ENCODE measurements at regions not wholly inside any gene's neighbourhood (a gene's known extent, or its start where the extent isn't known, plus 50 kb on each side); places are given as distances from the start of the nearest gene placed in this dataset.
"Not testable (repeated sequence)": the region's sequence is repeated elsewhere in the genome, so short reads cannot be mapped to it uniquely, and the experiment has no call there.

DNA sequence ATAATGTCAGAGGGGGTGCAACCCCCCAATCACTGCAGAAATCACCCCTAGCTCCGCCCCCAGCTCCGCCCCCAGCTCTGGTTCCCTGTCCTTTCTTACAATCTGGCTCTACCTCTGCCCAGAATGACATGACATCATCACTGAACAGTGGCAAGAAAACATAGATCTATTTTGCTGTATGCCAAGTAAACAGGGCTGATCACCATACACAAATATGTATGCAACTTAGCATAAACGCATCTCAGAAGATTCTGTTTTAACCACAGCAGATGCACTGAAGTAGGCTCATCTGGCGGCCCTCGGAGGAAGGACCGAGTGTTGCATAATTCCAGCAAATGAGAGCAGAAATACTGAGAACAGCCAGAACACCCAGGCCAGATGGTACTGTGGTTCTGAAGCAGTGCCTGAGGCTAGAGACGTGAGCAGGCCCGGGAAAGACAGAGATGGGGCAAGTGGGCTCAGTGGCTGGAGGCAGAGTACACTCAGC, 293.3 kb upstream of the KLF14 start:
- DNase-seq = peak; percentile 85

DNA sequence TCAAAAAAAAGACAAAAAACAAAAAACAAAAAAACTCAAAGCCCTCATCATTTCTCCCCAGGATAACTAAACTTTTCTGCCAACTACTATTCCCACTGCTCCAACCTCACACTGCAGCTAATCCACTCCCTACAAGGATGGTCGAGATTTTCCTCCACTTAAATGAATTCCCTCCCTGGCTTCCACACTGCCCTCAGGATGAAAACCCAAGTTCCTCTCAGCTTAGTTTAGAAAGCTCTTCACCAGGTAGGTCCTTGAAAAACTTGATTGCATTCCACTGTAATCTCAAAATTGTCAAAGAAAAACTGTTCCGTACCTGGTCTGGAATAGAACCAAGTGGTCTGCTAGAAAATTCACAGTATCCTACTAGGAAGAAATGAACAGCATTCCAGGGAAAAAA, 294.3 kb upstream of the KLF14 start:
- DNase-seq = no peak

DNA sequence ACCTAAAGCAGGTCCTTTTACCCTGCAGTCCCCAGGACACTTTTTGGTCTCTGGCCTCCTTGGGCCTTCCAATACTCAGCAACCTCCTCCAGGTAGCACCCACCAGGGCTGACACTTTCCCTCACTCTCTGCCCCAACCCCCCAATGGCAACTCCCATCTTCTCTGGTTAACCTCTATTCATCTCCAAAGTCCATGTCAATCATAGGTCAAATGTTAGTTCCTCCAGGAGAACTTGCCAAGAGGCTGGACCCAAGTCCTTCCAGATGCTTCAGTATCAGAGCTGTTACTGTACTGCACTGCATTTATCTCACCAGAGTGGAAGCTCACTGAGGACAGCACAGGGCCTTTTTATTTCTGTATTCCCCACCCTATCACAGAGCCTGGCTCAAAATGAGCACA, 295.0 kb upstream of the KLF14 start:
- DNase-seq = no peak

DNA sequence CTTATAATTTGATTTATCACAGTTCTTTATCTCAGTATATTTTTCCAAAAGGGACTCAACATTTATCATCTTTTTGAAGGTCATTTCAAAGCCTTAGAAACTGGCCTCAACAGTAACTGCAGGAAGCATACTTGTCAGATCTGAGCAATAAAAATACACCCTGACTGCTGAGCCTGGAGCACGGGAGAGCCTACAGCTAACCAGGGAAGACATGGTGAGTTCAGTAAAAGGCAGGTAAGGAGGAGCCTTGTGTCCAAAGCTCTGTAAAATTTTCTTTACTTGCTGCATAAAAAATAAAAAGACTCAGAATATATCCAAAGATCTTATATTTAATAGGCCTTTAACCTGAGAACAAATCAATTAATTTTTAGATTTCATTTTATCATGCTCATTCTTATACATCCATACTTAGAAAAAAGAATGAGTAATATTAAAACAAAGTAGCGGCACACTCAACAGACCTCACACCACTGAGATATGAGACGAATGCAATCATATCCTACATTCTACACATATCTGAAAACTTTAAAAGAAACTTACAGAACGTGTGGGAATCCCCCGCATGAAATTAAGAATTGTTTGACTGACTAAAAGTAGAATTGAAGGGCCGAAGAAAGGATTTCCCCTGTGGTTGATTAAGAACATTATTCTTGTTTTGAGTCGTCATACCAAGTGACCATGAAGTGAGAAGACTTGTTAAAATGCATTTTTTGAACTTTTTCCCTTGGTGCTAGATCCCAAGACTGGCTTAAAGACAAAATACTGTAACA, 296.4 kb upstream of the MKLN1 start:
- DNase-seq = no peak

DNA sequence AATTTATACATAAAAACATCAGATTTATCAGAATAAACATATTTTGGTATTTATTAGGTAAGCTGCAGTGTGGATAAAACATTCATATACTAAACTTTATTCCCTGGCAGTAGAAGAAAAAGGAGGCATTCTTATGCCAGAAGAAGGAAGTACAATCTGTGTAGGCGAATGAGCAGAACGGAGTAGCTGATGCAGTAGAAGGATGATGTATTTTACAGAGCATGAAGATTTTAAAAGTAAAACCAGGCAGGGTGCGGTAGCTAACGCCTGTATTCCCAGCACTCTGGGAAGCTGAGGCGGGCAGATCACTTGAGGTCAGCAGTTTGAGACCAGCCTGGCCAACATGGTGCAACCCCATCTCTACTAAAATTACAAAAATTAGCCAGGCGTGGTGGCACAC, 294.9 kb upstream of the MKLN1 start:
- DNase-seq = no peak

DNA sequence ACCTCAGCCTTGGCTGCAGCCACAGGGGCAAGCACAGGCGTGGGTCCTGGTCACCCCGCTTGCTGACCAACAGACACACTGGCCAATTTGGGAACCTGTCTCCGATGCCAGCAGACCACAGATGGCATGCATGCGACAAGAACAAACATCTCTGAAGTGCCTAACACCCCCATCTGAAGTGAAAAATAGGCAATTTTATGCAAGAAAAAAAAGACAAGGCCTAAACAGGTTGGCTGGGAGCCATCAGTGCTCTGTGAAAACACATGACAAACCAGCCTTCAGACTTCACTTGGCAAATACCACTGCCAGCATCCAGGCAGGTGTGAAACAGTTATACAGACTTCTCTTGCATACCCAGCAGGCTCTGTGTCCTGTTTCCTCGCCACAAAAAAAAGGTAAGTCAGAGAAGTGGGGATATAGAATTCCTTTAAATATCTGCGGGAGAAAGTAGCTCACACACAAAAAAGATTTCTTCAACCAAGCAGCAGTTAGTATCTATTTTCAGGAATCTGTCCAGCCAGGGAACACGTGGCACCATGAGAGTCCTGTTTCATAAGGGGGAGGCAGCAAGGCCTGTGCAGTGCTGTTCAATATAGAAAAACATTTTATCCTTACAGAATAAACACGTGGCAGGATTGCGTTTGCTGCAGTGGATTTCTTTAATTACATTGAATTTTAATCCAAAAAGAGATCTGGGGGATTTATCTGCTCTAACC, 293.4 kb upstream of the MKLN1 start:
- no peak for DNase-seq

DNA sequence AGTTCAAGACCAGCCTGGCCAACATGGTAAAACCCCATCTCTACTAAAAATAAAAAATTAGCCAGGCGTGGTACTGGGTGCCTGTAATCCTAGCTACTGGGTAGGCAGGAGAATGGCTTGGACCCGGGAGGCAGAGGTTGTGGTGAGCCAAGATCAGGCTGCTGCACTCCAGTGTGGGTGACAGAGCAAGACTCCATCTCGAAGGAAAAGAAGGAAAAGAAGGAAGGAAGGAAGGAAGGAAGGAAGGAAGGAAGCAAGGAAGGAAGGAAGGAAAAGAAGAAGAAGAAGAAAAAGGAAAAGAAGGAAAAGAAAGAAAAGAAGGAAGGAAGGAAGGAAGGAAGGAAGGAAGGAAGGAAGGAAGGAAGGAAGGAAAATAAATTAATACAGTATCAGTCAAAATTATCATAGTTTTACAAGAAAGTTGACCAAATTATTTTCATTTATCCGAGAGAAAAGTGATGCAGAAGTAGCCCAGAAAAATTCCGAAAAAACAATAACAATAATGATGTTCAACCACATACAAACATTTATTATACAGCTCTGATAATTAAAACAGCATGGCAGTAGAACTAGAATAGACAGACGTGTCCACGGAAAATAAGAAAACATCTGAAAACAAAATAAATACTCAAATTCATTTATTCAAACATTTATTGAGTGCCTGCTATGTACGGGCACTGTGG, 292.4 kb upstream of the MKLN1 start:
- DNase-seq = no peak

DNA sequence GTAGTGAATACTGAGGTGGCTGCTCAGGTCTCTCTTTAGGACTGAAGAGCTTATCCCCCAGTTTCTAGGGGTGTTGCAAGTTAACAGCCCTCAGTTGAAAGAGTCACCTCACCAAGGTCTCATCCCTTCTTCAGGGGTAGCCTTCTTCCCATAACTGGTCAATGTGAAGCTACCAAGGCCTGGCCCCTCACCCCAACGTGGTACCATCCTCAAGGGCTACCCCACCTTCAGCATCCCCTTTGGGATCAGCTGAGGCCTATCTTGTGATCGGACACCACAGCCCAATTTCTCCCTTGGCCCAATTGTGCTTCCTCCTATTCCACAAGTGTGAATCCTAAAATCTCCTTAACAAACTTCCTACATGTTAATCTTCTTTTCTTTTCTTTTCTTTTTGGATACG, 289.5 kb upstream of the MKLN1 start:
- DNase-seq = no peak

DNA sequence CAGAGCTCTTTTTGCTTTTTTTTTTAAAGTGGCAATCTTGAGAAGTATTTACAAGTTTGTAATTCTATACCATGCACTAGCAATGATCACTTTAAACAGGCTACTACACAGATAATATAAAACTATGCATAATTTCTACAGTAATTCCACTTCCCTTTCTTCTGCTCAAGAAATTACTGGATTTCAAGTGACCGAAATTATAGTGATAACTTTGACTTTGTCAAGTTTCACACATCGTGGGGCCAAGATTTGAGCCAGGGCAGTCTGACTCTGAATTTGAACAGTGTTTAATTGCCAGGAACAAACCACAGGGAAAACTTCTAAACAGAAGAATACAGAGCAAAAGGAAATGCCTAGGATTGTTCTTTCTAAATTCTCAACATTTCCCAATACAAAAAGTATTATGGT, 288.3 kb upstream of the MKLN1 start:
- DNase-seq = peak; percentile 37

DNA sequence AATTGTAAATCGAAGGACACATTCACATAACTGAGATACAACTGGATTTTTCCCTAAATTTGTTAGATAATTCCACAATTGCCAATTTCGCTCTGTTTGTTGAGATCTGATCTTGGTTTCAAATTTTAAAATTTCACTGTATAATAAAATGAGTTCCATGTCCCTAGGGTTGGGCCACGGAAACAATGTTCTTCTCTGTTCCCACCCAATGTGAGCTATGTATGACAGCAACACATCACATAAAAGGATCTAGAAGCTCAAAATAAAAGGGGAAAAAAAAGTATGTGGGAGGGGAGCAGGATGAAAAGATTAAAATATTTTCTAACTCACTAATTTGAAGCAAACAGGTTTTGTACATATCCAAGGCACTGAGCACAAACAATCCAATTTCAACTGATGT, 287.8 kb upstream of the MKLN1 start:
- no peak for DNase-seq

DNA sequence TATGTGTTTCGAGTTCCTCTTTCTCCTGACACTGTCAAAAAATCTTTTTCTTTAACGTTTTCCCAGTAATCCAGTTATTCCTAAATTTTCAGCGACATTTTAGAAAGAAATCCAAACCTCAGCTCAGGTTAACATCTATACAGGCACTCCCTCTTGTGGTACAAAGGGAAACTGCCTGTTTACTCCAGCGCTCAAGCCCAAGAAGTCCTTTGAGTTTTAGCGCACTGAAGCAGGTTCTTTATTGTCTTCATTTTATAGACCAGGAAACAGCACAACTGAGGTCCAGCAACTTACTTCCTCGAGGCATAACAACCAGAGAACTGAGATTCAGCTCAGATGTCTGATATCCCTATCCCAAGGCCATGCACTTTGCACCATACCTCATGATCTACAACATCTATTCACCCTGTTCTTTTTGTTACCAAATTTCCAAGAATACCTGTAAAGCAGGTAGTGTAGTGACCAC, 287.2 kb upstream of the MKLN1 start:
- DNase-seq = peak; percentile 73

DNA sequence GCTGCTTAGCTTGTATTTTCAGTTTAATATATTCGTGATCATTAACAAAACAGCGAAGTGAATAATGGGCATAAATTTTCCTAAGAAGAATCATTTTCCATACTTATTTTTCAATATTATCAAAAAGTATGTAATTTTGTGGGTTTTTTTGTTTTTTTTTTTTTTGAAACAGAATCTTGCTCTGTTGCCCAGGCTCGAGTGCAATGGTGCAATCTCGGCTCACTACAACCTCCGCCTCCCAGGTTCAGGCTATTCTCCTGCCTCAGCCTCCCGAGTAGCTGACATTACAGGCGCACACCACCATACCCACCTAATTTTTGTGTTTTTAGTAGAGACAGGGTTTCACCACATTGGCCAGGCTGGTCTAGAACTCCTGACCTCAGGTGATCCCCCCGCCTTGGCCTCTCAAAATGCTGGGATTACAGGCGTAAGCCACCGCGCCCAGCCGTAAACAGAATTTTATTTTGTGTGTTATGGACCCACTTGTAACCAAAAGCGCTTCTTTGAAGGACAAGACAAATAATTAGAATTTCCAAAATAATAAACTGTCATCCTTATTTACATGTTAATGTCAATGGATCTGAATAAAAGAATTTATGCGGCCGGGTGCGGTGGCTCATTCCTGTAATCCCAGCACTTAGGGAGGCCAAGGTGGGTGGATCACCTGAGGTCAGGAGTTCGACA, 286.5 kb upstream of the MKLN1 start:
- DNase-seq = not testable (repeated sequence)

DNA sequence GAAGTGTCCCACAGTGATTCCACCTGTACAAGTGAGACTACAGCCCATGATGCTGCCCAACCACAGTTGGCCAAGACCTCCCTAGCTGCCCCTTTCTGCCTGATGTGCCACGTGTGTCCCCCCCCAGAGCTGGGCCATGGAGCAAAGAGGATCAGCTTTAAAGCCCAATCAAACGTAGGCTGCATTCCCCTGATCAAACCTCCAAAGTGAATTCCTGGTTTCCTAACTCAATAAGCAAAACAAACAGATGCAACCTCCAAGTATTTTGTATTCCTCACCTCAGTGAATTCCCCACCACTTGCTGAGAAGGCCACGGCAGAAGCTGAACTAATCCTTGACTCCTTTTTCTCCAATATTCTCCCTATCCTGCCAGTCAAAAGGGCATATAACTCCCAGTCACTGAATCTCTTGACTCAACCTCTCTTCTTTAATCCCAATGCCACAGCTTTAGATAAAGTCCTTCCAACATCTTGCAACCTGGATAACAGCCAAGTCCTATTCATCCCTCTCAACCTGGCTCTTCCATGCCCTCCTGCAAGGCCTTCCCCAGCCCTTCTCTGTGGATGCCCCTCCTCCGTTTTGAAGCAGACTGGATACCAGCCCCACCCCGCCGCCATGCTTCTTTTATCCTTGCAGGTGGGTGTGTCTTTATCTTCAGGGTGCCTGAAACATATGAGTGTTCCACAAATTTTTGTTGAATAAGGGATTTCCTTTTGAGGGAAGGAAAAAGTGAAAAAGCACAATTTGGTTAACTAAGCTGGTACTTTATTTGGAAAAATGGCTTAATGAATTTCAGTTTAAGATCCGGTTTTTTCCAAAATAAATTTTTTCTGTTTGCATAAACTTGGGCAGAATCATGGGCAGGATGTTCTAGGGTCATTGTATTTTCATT, 285.2 kb upstream of the MKLN1 start:
- no peak for DNase-seq

DNA sequence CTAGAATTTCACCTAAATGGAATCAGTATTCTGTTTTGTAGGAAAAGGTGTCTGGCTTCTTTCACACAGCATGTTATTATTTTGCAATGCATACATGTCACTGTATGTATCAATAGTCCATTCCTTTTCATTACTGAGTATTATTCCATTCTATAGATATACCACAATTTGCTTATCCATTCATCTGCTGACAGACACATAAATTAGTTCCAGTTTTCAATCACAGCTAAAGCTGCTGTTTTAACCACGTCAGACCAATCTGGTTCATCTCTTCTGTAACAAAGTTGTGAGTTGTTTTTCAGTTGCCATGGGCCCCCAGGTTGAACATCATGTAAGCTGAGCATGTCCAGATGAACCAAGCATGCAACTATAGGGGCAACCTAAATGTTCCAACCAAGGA, 282.1 kb upstream of the MKLN1 start:
- no peak for DNase-seq

DNA sequence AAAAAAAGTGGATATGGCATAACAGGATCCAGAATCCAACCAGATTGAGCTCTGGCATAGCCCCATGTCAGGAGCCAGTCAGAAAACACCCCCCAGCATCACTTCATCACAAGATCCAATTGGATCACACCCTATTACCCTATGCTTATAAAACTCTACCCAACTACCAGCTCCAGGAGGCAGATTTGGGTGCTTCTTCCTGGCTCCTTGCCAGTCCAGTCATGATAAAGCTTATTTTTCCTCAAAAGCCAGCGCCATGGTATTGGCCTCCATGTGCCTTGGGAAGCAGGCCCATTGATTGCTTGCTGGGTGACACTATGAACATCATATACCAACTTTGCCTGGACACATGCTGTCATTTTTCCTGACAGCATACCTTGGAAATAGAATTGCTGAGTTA, 281.4 kb upstream of the MKLN1 start:
- no peak for DNase-seq

DNA sequence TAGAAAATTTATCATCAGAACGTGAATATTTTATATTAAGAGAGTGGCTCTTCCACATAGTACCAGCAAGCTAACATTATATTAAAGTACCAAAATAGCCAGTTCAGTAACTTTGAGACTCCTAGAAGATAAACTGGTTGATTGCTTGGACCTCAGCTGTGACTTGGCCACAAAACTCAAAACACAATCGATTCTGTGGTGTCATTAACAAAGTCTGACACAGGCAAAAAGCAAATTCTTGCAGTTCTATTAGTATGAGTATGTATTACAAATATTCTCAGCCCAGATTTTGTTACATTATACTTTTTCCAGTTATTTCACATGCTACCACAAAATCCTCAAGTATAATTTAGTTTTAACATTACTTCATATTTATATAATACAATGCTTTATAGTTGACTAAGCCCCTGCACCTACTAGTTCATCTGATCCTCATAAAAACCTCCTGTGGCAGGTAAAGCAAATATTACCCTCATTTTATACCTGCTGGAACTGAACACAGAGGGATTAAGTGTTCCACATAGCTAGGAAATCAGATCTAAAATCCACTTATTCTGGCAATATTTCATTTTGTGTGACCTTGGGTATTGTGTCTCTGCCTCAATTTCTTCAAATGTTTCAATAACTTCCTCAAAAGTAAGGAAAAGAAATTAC, 279.9 kb upstream of the MKLN1 start:
- no peak for DNase-seq

DNA sequence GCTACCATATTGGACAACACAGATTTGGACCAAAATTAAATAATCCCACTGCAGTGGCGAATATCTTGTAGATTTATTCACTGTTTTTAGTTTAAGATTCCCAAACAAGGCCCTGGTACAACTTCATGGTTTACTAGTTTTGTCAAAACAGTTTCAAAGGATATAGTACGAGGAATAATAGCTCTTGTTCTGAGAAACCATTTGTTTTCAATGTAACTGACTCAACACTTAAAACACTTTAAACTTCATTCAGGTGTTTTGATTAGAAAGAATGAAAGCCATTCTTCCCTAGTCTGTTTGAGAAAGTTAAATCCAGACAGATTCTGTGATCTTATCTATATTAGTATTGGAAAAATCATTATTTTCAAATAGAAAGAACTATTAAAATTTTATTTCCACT, 276.4 kb upstream of the MKLN1 start:
- DNase-seq = no peak

DNA sequence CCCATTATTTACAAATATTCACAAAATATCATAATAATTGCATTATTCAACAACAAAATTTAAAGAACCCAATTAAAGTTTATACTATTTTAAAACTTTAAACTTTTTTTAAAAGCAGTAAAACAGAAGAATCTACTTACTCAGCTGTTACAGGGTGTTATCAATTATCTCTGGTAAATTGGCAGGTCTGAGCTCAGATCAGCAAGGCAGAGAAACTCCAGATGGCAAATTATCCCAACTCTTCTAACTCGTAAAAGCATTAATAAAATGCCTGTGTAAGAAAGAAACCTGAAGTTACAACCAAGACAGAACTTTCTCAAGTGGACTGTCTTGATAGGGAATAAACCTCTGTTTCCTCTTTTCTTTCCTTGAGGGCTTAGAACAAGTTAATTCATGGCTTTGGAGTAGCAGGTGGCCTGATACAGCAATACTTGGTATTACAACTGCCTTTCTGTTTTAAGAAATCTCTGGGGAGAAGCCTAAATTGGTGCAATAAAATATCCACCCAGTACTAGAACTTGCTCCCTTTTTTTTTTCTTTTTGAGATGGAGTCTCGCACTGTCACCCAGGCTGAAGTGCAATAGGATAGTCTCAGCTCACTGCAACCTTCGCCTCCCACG, 275.3 kb upstream of the MKLN1 start:
- no peak for DNase-seq

DNA sequence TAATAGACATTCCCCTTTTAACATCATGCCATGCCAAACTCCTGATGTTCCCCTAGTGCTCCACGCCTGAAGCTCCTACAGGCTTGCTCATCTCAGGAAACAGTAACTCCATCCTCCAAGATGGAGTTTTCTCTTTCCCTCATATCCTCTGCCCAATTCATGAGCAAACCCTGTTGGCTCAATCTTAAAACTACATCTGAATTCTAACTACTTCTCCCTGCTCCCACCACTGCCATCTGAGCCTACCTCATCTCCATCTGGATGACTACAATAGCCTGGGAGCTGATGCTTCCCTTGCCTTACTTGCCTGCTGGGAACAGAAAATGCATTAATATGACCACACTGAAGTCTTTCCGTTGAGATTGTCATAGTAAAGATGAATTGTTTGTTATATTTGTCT, 271.7 kb upstream of the MKLN1 start:
- DNase-seq = no peak

DNA sequence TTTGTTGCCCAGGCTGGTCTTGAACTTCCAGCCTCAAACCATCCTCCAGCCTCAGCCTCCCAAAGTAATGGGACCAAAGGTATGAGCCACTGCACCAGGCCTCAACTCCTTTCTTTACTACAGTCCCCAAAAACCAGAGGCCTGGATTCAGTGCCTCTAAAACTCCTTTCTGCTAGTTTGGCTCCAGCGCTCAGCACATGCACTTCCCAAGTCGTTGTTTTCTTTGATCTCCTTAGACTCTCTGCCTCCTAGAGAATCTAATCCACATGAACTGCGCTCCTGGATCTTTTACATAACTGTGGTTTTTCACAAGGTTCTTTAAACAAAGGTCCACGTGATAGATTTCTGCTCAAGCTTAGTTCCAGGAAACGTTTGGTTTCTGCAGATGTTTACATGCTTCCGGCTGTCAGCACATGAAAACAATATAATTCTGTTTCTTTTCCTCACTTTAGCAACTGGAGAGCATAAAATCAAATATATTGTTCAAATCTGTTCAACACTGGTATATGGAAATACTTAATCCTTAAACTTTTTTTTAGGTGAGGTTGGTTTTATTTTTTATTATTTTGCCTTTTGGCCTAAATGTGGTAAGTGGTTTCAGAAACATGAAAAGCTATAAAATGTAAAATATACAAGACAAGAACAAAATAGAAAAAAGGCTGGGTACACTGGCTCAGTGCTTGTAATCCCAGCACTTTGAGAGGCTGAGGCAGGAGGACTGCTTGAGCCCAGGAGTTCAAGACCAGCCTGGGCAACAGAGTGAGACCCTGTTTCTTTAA, 270.5 kb upstream of the MKLN1 start:
- peak; percentile 92 for DNase-seq

DNA sequence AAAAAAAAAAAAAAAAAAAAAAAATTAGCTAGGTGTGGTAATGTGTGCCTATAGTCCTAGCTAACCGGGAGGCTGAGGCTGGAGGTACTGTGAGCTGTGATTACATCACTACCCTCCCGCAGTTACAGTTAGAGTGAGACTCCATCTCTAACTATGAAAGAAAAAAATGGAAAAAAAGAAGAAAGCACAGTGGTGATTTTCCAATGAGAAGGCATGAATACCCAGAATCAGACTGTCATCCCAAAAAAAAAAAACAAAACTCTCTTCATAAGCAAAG, 269.9 kb upstream of the MKLN1 start:
- DNase-seq = no peak
